ENCODE measurements at regions not wholly inside any gene's neighbourhood (a gene's known extent, or its start where the extent isn't known, plus 50 kb on each side); places are given as distances from the start of the nearest gene placed in this dataset.

- TF ChIP-seq, protein P1, sequence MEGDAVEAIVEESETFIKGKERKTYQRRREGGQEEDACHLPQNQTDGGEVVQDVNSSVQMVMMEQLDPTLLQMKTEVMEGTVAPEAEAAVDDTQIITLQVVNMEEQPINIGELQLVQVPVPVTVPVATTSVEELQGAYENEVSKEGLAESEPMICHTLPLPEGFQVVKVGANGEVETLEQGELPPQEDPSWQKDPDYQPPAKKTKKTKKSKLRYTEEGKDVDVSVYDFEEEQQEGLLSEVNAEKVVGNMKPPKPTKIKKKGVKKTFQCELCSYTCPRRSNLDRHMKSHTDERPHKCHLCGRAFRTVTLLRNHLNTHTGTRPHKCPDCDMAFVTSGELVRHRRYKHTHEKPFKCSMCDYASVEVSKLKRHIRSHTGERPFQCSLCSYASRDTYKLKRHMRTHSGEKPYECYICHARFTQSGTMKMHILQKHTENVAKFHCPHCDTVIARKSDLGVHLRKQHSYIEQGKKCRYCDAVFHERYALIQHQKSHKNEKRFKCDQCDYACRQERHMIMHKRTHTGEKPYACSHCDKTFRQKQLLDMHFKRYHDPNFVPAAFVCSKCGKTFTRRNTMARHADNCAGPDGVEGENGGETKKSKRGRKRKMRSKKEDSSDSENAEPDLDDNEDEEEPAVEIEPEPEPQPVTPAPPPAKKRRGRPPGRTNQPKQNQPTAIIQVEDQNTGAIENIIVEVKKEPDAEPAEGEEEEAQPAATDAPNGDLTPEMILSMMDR (IDR thresholded peaks at IDR 0.05): no peak
- TF ChIP-seq ZFX (IDR thresholded peaks at IDR 0.05; ENCODE audit: borderline replicate concordance): no peak
Measured at GRCh38 chr4:92128676-92129075, 175.1 kb upstream of the GRID2 start.

Measured in 22Rv1 (cell line).